GM12865 (cell line): ENCODE measurements at regions not wholly inside any gene's neighbourhood (a gene's known extent, or its start where the extent isn't known, plus 50 kb on each side); places are given as distances from the start of the nearest gene placed in this dataset.
A peak's percentile ranks its signal among the peaks of the same experiment; 100 is the strongest.

Source experiments
- DNase-seq: peaks from one replicate; pipeline ENCODE4 v3.0.0; 2010; ENCODE audit warnings: low read depth
- H3K4me3 ChIP-seq: 2 replicates; pipeline ENCODE4 v1.5.1; 2011; ENCODE audit warnings: mild to moderate bottlenecking, low read depth, low read length, control low read depth
- TF ChIP-seq, protein P1 (sequence below): IDR thresholded peaks from 2 replicates; pipeline ENCODE4 v1.5.1; 2011; ENCODE audit warnings: low read length, control low read depth, low read depth, inconsistent platforms; ENCODE audit not compliant: insufficient read depth; ENCODE audit errors: missing control alignments

DNA sequence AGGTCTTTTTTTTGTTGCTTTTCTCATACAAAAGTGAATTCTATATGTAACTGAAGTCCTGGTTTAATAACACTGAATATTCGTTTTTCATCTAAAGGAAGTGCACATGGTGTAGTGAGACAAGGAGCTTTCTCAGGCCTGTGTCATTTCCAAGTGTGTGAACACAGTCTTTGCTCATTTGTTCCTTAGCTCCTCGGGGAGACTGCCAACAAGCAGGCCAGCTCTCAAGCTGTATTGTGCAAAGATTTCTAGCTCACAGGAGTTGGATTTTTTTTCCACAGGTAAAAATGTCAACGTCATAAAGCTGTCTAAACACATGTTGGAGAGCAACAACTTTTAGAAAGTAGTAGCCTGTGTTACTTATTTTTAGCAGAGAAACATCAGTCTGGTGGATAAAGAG, 87.8 kb upstream of the S1PR1 start:
- no peak for DNase-seq
- H3K4me3 ChIP-seq, result no peak overlapping the region
- TF ChIP-seq, protein P1, sequence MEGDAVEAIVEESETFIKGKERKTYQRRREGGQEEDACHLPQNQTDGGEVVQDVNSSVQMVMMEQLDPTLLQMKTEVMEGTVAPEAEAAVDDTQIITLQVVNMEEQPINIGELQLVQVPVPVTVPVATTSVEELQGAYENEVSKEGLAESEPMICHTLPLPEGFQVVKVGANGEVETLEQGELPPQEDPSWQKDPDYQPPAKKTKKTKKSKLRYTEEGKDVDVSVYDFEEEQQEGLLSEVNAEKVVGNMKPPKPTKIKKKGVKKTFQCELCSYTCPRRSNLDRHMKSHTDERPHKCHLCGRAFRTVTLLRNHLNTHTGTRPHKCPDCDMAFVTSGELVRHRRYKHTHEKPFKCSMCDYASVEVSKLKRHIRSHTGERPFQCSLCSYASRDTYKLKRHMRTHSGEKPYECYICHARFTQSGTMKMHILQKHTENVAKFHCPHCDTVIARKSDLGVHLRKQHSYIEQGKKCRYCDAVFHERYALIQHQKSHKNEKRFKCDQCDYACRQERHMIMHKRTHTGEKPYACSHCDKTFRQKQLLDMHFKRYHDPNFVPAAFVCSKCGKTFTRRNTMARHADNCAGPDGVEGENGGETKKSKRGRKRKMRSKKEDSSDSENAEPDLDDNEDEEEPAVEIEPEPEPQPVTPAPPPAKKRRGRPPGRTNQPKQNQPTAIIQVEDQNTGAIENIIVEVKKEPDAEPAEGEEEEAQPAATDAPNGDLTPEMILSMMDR, result no peak

- TF ChIP-seq, protein P1, result no peak
- H3K4me3 ChIP-seq, result no peak overlapping the region
- no peak for DNase-seq
These were observed 89.4 kb upstream of the S1PR1 start for GRCh38 chr1:101147381-101147780.

GRCh38 chr1:101145449-101145820, 91.4 kb upstream of the S1PR1 start:
- no peak for DNase-seq
- H3K4me3 ChIP-seq, result no peak overlapping the region
- TF ChIP-seq, protein P1, result no peak

DNA sequence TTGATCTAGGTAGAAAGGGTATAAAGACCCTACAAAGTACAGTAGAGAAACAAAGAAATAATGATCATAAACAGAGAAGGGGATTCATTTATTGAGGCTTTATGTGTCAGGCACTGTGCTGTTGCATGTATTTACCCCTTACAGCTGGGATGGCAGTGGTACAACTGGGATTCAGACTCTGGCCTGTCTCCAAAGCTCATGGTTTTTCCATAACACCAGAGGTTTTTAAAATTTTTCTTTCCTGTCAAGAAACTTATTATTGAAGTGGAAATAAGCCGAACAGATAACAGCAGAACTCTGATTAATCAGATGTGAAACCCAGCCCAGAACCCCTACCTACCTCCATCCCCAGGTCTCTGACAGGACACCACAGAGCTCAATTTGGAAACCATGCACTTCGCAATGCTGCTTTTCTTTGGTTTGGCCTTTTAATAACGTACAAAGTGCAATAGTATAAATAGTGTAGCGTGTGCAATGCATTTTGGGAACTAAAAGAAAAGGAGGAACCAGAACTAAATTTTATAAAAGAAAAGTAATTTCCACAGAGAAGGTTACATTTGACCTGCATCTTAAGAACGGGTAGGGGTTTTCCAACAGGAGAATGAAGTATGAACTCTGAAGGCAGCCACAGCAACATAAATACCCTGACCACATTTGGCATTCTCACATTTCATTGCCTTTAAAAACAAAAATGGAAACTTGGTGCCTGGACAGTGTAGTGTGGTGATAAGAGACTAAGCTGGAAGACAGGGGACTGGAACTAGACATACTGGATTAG, 92.0 kb upstream of the S1PR1 start:
- DNase-seq, result peak; percentile 30
- no peak overlapping the region for H3K4me3 ChIP-seq
- TF ChIP-seq, protein P1, result no peak

- TF ChIP-seq, protein P1, result no peak
- DNase-seq, result no peak
- H3K4me3 ChIP-seq, result no peak overlapping the region
These were observed 94.6 kb upstream of the S1PR1 start for GRCh38 chr1:101142244-101142643.

DNA sequence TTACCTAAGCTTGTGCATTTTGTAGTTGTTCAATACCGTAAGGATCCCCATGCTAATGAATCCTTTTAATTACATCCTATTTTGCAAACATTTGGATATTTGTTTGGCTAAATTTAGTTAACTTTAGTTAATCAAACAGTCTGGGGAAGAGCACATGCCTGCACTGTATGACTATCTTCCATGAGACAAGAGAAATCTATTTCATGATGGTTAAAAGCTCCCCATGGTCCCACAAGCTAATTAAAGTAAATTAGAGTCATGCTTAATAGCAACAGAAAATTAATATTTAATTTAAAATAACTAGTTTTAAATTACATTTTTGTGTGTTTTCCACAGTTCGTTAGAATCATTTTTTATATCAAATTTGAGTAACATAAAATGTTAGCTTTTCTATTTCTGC, 95.4 kb upstream of the S1PR1 start:
- H3K4me3 ChIP-seq, result no peak overlapping the region
- TF ChIP-seq, protein P1, result no peak
- DNase-seq, result no peak
